ENCODE measurements at regions not wholly inside any gene's neighbourhood (a gene's known extent, or its start where the extent isn't known, plus 50 kb on each side); places are given as distances from the start of the nearest gene placed in this dataset.

DNA sequence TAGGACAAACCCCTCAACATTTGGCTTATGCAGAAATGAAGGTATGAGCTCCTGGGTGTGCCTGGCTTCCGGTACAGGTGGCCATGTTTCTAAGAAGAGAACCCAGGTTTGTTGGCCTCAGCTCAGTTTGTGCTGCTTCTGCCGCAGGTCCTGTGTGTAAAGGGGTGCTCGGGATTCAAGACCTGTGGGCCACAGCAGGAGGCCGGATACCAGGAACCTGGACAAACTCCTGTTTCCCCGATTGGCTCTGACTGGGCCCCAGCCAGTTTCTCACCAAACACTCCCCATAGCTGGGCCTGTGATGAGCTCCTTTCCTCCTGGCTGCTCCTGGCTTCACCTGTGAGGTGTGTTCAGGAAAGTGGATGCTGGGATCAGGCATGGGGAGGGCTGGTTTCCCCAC lies 271.2 kb upstream of the IRX2 start:
- FAIRE-seq = no peak
- DNase-seq (ENCODE audit: insufficient read length, low spot score) = no peak
- TF ChIP-seq, protein P1, sequence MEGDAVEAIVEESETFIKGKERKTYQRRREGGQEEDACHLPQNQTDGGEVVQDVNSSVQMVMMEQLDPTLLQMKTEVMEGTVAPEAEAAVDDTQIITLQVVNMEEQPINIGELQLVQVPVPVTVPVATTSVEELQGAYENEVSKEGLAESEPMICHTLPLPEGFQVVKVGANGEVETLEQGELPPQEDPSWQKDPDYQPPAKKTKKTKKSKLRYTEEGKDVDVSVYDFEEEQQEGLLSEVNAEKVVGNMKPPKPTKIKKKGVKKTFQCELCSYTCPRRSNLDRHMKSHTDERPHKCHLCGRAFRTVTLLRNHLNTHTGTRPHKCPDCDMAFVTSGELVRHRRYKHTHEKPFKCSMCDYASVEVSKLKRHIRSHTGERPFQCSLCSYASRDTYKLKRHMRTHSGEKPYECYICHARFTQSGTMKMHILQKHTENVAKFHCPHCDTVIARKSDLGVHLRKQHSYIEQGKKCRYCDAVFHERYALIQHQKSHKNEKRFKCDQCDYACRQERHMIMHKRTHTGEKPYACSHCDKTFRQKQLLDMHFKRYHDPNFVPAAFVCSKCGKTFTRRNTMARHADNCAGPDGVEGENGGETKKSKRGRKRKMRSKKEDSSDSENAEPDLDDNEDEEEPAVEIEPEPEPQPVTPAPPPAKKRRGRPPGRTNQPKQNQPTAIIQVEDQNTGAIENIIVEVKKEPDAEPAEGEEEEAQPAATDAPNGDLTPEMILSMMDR (IDR thresholded peaks at IDR 0.05; ENCODE audit: insufficient read depth, missing control alignments) = no peak

DNA sequence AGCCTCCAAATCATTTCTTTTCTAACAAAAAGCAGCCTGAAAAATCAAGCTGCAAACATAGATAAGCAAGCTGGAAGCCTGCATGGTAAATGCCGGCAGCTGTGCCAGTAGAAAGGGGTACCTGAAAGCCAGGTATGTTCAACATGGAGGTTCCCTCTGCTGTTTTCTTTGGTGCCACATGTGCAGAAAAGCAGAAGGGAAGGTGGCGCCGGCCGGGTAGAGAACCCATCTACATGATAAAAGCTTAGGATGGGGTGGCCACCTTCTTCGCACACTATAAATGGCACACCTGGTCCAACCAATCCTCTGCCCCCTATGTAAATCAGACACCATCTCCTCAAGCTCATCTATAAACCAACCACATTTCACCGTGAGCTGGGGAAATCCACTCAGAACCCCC lies 268.9 kb upstream of the IRX2 start:
- FAIRE-seq = no peak
- DNase-seq (ENCODE audit: insufficient read length, low spot score) = no peak
- TF ChIP-seq, protein P1 (IDR thresholded peaks at IDR 0.05; ENCODE audit: insufficient read depth, missing control alignments) = no peak

DNA sequence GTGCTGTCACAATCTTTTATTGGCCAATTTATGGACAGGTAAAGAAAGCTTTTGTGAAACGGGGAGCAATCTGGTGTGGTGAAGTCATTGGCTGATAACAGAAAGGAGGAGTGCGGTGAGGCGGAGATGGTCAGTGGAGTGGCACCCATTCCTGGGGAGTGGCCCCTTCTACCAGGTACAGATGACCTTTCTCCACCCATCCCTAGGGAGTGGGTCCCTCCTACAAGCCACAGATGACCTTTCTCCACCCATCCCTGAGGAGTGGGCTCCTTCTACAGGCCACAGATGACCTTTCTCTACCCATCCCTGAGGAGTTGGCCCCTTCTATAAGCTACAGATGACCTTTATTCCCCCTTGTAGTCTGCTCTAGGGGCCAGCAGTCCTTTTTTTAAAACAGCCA lies 267.6 kb upstream of the IRX2 start:
- TF ChIP-seq, protein P1 (IDR thresholded peaks at IDR 0.05; ENCODE audit: insufficient read depth, missing control alignments) = no peak
- no peak for DNase-seq (ENCODE audit: insufficient read length, low spot score)
- FAIRE-seq = no peak

DNA sequence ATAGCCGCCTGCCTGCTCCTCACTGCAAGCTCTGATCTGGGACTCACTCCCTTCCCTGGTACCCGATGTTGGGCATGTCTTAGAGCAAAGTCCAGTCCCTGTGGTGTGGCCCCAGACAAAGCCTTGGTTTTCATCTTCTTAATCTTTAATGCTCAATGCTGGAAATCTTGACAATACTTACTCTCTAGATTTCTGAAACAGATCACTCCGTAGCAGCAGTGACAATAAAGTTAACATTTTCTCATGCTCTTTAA lies 260.2 kb upstream of the IRX2 start:
- TF ChIP-seq, protein P1 (IDR thresholded peaks at IDR 0.05; ENCODE audit: insufficient read depth, missing control alignments) = no peak
- no peak for FAIRE-seq
- no peak for DNase-seq (ENCODE audit: insufficient read length, low spot score)

DNA sequence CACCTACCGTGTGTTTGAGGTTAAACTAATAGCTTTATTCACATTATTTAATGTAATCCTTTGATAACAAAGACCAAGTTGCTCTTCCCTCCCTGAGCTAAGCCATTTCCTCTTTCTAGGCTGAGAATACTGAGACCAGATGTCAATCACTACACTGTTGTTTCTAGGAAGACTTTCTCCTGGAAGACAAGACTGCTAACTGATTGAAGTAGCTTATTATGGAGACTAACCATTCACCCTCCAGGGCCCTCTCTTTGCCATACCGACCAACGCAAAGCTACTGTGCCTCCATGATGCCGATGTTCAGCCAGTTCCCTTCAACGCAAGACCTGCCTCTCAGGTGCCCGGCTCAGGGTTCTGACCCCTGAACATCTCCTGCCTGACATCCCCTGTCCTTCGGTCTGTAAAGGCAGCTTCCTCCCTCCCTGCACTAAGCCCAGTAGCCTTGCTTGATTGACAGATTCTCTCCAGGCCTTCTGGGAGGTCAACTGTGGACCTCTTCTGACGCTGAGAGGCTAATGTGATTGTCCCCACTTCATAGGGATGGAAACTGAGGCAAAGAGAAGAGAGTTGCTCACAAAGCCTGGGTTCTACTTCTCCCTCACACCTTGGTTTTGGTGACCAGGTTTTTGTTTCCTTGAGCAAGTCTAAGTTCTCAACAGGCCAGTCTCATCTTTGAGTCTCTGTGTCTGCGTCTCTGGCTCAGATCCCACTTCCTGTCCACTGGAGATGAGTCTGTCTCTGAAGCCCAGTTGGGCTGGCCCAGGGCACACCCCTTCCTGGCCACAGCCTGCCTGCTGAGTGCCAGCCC lies 259.7 kb upstream of the IRX2 start:
- DNase-seq (ENCODE audit: insufficient read length, low spot score) (no peak), FAIRE-seq (no peak)
- TF ChIP-seq, protein P1 (IDR thresholded peaks at IDR 0.05; ENCODE audit: insufficient read depth, missing control alignments) = no peak

DNA sequence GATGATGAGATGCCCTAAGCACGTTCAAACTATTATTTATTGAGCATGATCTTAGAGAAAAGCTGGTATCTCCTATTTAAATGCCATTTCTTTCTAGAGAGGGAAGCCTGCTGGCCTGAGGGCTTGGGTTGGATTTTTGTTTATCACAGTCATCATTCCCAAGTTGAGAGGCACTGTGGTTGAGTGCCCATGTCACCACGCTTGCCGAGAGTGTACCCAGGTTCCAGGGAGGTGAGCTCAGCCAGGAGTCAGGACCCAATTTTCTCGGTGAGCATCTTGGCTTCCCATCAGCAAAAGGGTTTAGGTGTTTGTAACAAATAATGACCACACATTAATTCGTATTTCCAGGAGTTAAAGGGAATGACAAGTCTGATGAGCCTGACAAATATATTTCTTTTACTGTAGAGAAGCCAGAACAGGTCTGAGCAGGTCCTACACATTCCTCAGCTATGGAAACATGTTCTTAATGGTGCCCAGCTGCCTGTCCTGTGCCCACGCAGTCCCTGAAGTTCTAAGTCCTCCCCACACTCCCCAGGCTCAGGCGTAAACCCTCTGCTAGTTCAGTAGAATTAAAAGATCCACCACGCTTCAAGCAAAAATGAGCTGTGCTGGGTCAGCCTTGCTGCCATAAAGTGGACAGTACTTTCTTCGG lies 258.9 kb upstream of the IRX2 start:
- TF ChIP-seq, protein P1 (IDR thresholded peaks at IDR 0.05; ENCODE audit: insufficient read depth, missing control alignments) = no peak
- FAIRE-seq (no peak), DNase-seq (ENCODE audit: insufficient read length, low spot score) (no peak)

DNA sequence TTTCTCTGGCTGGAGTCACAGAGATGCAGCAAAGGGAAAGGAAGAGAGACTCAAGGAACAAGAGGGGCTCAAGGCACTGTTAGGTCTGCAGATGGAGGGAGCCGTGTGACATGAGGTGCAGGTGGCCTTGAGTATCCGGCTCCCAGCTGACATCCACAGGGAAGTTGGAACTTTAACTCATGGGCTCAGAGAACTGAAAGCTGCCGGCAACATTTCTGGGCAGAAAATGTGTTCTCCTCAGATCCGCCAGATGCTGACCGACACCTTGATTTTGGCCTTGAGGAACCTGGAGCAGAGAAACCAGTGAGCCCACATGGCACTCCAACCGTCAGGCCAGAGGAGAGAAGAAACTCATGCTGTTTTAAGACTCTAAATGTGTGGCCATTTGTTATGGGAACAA lies 258.1 kb upstream of the IRX2 start:
- TF ChIP-seq, protein P1 (IDR thresholded peaks at IDR 0.05; ENCODE audit: insufficient read depth, missing control alignments) = no peak
- no peak for FAIRE-seq

More for the DNA sequence above, 258.1 kb upstream of the IRX2 start:
- no peak for DNase-seq (ENCODE audit: insufficient read length, low spot score)
